Hematopoietic multipotent progenitor cell (in vitro differentiated cells): ENCODE measurements at regions not wholly inside any gene's neighbourhood (a gene's known extent, or its start where the extent isn't known, plus 50 kb on each side); places are given as distances from the start of the nearest gene placed in this dataset.
"Not testable (repeated sequence)": the region's sequence is repeated elsewhere in the genome, so short reads cannot be mapped to it uniquely, and the experiment has no call there.

Source experiments
- DNase-seq, 3 donors: peaks; one replicate each; pipeline ENCODE4 v3.0.0-alpha.2; 2011 to 2015; ENCODE audit warnings: low read depth in 2 of 3, low spot score in 2 of 3

- no peak for DNase-seq
Measured at GRCh38 chr21:35311985-35312384, 262.9 kb upstream of the RUNX1 start.

- DNase-seq = no peak
Measured at GRCh38 chr21:35309316-35309715, 260.2 kb upstream of the RUNX1 start.

GRCh38 chr21:35303085-35303484, 254.0 kb upstream of the RUNX1 start:
- no peak for DNase-seq

GRCh38 chr21:35298757-35299156, 249.7 kb upstream of the RUNX1 start:
- DNase-seq = no peak

- no peak for DNase-seq
Measured at GRCh38 chr21:35297665-35298064, 248.6 kb upstream of the RUNX1 start.

GRCh38 chr21:35294231-35294898, 245.3 kb upstream of the RUNX1 start:
- no peak for DNase-seq

GRCh38 chr21:35291973-35292627, 243.0 kb upstream of the RUNX1 start:
- no peak for DNase-seq

GRCh38 chr21:35291034-35291433, 241.9 kb upstream of the RUNX1 start:
- DNase-seq = no peak

- no peak for DNase-seq
Measured at GRCh38 chr21:35288238-35288637, 239.1 kb upstream of the RUNX1 start.

- no peak for DNase-seq
Measured at GRCh38 chr21:35284199-35284598, 235.1 kb upstream of the RUNX1 start.

- DNase-seq = no peak
Measured at GRCh38 chr21:35282944-35283343, 233.8 kb upstream of the RUNX1 start.

- no peak for DNase-seq
Measured at GRCh38 chr21:35281956-35282355, 232.9 kb upstream of the RUNX1 start.

GRCh38 chr21:35280231-35280630, 231.1 kb upstream of the RUNX1 start:
- DNase-seq = no peak

- no peak for DNase-seq
Measured at GRCh38 chr21:35275776-35276175, 226.7 kb upstream of the RUNX1 start.

- DNase-seq = no peak
Measured at GRCh38 chr21:35274923-35275322, 225.8 kb upstream of the RUNX1 start.

- no peak for DNase-seq
Measured at GRCh38 chr21:35274090-35274489, 225.0 kb upstream of the RUNX1 start.

GRCh38 chr21:35273333-35273732, 224.2 kb upstream of the RUNX1 start:
- no peak for DNase-seq

- DNase-seq = not testable (repeated sequence)
Measured at GRCh38 chr21:35271344-35272118, 222.4 kb upstream of the RUNX1 start.

- no peak for DNase-seq
Measured at GRCh38 chr21:35268817-35269216, 219.7 kb upstream of the RUNX1 start.

GRCh38 chr21:35268261-35268660, 219.2 kb upstream of the RUNX1 start:
- no peak for DNase-seq

- no peak for DNase-seq
Measured at GRCh38 chr21:35266546-35266945, 217.4 kb upstream of the RUNX1 start.
